ENCODE measurements at regions not wholly inside any gene's neighbourhood (a gene's known extent, or its start where the extent isn't known, plus 50 kb on each side); places are given as distances from the start of the nearest gene placed in this dataset.
"Not testable (repeated sequence)": the region's sequence is repeated elsewhere in the genome, so short reads cannot be mapped to it uniquely, and the experiment has no call there.

- Histone ChIP-seq H3K4me1 (ENCODE audit: control insufficient read depth in 2 of 3, insufficient read depth in 2 of 3, low read depth in 1 of 3, low read length in 3 of 3) (no peaks in the 10 kb centered on the region), H3K9ac (ENCODE audit: low read length in 3 of 3) (no peak overlapping the region), H3K4me3 (ENCODE audit: low read length in 3 of 3) (no peak overlapping the region), H3K36me3 (ENCODE audit: control insufficient read depth in 2 of 3, insufficient read depth in 3 of 3, low read length in 3 of 3) (no peaks in the 10 kb centered on the region), H3K27ac (ENCODE audit: low read depth in 2 of 2, low read length in 2 of 2) (no peak overlapping the region), H3K9me3 (ENCODE audit: control insufficient read depth in 2 of 3, insufficient read depth in 1 of 3, low read length in 3 of 3) (no peaks in the 10 kb centered on the region), H3K27me3 (ENCODE audit: control insufficient read depth, insufficient read depth, low read length) (no peaks in the 10 kb centered on the region)
- TF ChIP-seq, protein P1, sequence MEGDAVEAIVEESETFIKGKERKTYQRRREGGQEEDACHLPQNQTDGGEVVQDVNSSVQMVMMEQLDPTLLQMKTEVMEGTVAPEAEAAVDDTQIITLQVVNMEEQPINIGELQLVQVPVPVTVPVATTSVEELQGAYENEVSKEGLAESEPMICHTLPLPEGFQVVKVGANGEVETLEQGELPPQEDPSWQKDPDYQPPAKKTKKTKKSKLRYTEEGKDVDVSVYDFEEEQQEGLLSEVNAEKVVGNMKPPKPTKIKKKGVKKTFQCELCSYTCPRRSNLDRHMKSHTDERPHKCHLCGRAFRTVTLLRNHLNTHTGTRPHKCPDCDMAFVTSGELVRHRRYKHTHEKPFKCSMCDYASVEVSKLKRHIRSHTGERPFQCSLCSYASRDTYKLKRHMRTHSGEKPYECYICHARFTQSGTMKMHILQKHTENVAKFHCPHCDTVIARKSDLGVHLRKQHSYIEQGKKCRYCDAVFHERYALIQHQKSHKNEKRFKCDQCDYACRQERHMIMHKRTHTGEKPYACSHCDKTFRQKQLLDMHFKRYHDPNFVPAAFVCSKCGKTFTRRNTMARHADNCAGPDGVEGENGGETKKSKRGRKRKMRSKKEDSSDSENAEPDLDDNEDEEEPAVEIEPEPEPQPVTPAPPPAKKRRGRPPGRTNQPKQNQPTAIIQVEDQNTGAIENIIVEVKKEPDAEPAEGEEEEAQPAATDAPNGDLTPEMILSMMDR (IDR thresholded peaks at IDR 0.05; ENCODE audit: borderline replicate concordance, extremely low read depth, insufficient read depth), result no peak
- FAIRE-seq, result no peak
- intact Hi-C loops (cut with DNase I), result no loop called here
- no peak for DNase-seq
Measured at GRCh38 chr6:148629181-148629580, 117.6 kb upstream of the UST start.

- Histone ChIP-seq H3K27me3 (ENCODE audit: control insufficient read depth, insufficient read depth, low read length) (no peaks in the 10 kb centered on the region), H3K9ac (ENCODE audit: low read length in 3 of 3) (no peak overlapping the region), H3K27ac (ENCODE audit: low read depth in 2 of 2, low read length in 2 of 2) (no peak overlapping the region), H3K4me1 (ENCODE audit: control insufficient read depth in 2 of 3, insufficient read depth in 2 of 3, low read depth in 1 of 3, low read length in 3 of 3) (no peaks in the 10 kb centered on the region), H3K9me3 (ENCODE audit: control insufficient read depth in 2 of 3, insufficient read depth in 1 of 3, low read length in 3 of 3) (no peaks in the 10 kb centered on the region), H3K36me3 (ENCODE audit: control insufficient read depth in 2 of 3, insufficient read depth in 3 of 3, low read length in 3 of 3) (no peaks in the 10 kb centered on the region), H3K4me3 (ENCODE audit: low read length in 3 of 3) (no peak overlapping the region)
- intact Hi-C loops (cut with DNase I), result no loop called here
- DNase-seq, result no peak
- FAIRE-seq, result no peak
- TF ChIP-seq, protein P1 (IDR thresholded peaks at IDR 0.05; ENCODE audit: borderline replicate concordance, extremely low read depth, insufficient read depth), result no peak
Measured at GRCh38 chr6:148629592-148630465, 117.0 kb upstream of the UST start.

DNA sequence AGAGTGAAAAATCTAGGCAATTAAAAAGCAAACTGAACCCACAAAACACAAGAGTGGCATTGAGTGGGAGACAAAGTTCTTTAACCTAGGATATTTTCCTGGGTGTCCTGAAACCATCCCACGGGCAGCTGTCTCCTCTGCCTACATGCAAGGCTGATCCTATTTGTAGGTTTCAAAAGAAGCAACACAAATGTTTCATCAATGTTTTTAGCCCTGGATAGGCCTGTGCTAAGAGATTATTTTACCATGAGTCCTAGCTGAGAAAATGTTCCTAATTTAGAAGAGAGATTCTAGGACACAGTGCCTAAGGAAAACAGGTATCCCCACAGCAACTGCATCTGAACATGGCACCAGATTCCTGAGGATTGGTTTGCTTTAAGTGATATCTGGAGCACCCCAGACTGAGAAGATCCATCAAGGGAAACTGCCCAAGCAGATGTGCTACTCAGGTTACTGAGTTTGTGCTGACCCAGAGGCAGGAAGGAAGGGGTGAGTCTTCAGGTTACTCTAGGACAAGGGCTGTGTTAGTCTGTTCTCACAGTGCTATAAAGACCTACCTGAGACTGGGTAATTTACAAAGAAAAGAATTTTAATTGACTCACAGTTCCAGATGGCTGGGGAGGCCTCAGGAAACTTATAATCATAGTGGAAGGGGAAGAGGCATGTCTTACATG, 111.6 kb upstream of the UST start:
- intact Hi-C loops (cut with DNase I), result no loop called here
- H3K36me3 ChIP-seq (ENCODE audit: control insufficient read depth in 2 of 3, insufficient read depth in 3 of 3, low read length in 3 of 3), result no peaks in the 10 kb centered on the region
- DNase-seq, result no peak

DNA sequence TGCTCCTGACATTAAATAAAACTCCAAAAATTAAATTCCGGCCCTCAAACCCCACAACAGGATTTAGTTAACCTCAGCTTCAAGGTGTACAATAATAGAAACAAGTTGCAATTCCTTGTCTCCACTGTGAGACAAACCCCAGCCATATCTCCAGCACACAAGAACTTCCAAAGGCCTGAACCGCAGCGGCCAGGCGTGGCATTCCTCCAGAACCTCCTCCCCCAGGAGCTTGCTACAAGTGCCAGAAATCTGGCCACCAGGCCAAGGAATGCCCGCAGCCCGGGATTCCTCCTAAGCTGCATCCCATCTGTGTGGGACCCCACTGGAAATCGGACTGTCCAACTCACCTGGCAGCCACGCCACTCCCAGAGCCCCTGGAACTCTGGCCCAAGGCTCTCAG, 105.0 kb upstream of the UST start:
- H3K27me3 ChIP-seq (ENCODE audit: control insufficient read depth, insufficient read depth, low read length); DNase-seq; H3K4me3 ChIP-seq (ENCODE audit: low read length in 3 of 3); H3K9ac ChIP-seq (ENCODE audit: low read length in 3 of 3); H3K4me1 ChIP-seq (ENCODE audit: control insufficient read depth in 2 of 3, insufficient read depth in 2 of 3, low read depth in 1 of 3, low read length in 3 of 3); H3K27ac ChIP-seq (ENCODE audit: low read depth in 2 of 2, low read length in 2 of 2); FAIRE-seq; H3K9me3 ChIP-seq (ENCODE audit: control insufficient read depth in 2 of 3, insufficient read depth in 1 of 3, low read length in 3 of 3); intact Hi-C loops (cut with DNase I); H3K36me3 ChIP-seq (ENCODE audit: control insufficient read depth in 2 of 3, insufficient read depth in 3 of 3, low read length in 3 of 3): not testable (repeated sequence)

More for the DNA sequence above, 111.6 kb upstream of the UST start:
- Histone ChIP-seq H3K27ac (ENCODE audit: low read depth in 2 of 2, low read length in 2 of 2) (no peak overlapping the region), H3K9ac (ENCODE audit: low read length in 3 of 3) (no peak overlapping the region), H3K27me3 (ENCODE audit: control insufficient read depth, insufficient read depth, low read length) (no peaks in the 10 kb centered on the region), H3K4me1 (ENCODE audit: control insufficient read depth in 2 of 3, insufficient read depth in 2 of 3, low read depth in 1 of 3, low read length in 3 of 3) (no peaks in the 10 kb centered on the region), H3K9me3 (ENCODE audit: control insufficient read depth in 2 of 3, insufficient read depth in 1 of 3, low read length in 3 of 3) (no peaks in the 10 kb centered on the region), H3K4me3 (ENCODE audit: low read length in 3 of 3) (no peak overlapping the region)
- no peak for FAIRE-seq
- TF ChIP-seq, protein P1 (IDR thresholded peaks at IDR 0.05; ENCODE audit: borderline replicate concordance, extremely low read depth, insufficient read depth), result no peak

DNA sequence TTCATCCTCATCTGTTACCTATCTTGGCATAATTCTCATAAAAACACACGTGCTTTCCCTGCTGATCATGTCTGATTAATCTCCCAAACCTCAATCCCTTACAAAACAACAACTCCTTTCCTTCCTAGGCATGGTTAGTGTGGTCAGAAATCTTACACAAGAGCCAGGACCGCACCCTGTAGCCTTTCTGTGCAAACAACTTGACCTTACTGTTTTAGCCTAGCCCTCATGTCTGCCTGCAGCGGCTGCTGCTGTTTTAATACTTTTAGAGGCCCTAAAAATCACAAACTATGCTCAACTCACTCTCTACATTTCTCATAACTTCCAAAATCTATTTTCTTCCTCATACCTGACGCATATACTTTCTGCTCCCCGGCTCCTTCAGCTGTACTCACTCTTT, 103.6 kb upstream of the UST start:
- H3K27me3 ChIP-seq (ENCODE audit: control insufficient read depth, insufficient read depth, low read length); FAIRE-seq; H3K9me3 ChIP-seq (ENCODE audit: control insufficient read depth in 2 of 3, insufficient read depth in 1 of 3, low read length in 3 of 3); H3K36me3 ChIP-seq (ENCODE audit: control insufficient read depth in 2 of 3, insufficient read depth in 3 of 3, low read length in 3 of 3); intact Hi-C loops (cut with DNase I); H3K9ac ChIP-seq (ENCODE audit: low read length in 3 of 3); H3K4me3 ChIP-seq (ENCODE audit: low read length in 3 of 3); H3K27ac ChIP-seq (ENCODE audit: low read depth in 2 of 2, low read length in 2 of 2); H3K4me1 ChIP-seq (ENCODE audit: control insufficient read depth in 2 of 3, insufficient read depth in 2 of 3, low read depth in 1 of 3, low read length in 3 of 3); DNase-seq: not testable (repeated sequence)

DNA sequence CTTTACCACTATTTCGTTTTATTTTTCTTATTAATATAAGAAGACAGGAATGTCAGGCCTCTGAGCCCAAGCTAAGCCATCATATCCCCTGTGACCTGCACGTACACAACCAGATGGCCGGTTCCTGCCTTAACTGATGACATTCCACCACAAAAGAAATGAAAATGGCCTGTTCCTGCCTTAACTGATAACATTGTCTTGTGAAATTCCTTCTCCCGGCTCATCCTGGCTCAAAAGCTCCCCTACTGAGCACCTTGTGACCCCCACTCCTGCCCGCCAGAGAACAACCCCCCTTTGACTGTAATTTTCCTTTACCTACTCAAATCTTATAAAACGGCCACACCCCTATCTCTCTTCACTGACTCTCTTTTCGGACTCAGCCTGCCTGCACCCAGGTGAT, 101.8 kb upstream of the UST start:
- FAIRE-seq; DNase-seq; H3K9ac ChIP-seq (ENCODE audit: low read length in 3 of 3); H3K36me3 ChIP-seq (ENCODE audit: control insufficient read depth in 2 of 3, insufficient read depth in 3 of 3, low read length in 3 of 3); H3K27me3 ChIP-seq (ENCODE audit: control insufficient read depth, insufficient read depth, low read length); H3K4me1 ChIP-seq (ENCODE audit: control insufficient read depth in 2 of 3, insufficient read depth in 2 of 3, low read depth in 1 of 3, low read length in 3 of 3); H3K27ac ChIP-seq (ENCODE audit: low read depth in 2 of 2, low read length in 2 of 2); H3K9me3 ChIP-seq (ENCODE audit: control insufficient read depth in 2 of 3, insufficient read depth in 1 of 3, low read length in 3 of 3); intact Hi-C loops (cut with DNase I); H3K4me3 ChIP-seq (ENCODE audit: low read length in 3 of 3): not testable (repeated sequence)
